Osteocyte (in vitro differentiated cells): ENCODE measurements at regions not wholly inside any gene's neighbourhood (a gene's known extent, or its start where the extent isn't known, plus 50 kb on each side); places are given as distances from the start of the nearest gene placed in this dataset.

Experiments used
- DNase-seq: peaks from one replicate; pipeline ENCODE4 v3.0.0; 2021; ENCODE audit warnings: mixed read lengths; ENCODE audit not compliant: unreplicated experiment; ENCODE audit errors: extremely low spot score
- H3K27ac Mint-ChIP-seq: one replicate; pipeline ENCODE4 v1.8.0; 2021; ENCODE audit warnings: mild to moderate bottlenecking, mixed read lengths; ENCODE audit not compliant: unreplicated experiment
- H3K27me3 Mint-ChIP-seq: one replicate; pipeline ENCODE4 v1.8.0; 2021; ENCODE audit warnings: mixed read lengths; ENCODE audit not compliant: unreplicated experiment
- H3K36me3 Mint-ChIP-seq: one replicate; pipeline ENCODE4 v1.8.0; 2021; ENCODE audit warnings: mixed read lengths; ENCODE audit not compliant: unreplicated experiment
- H3K4me1 Mint-ChIP-seq: one replicate; pipeline ENCODE4 v1.8.0; 2021; ENCODE audit warnings: mixed read lengths; ENCODE audit not compliant: unreplicated experiment
- H3K4me3 Mint-ChIP-seq: one replicate; pipeline ENCODE4 v1.8.0; 2021; ENCODE audit warnings: mild to moderate bottlenecking, moderate library complexity, mixed read lengths; ENCODE audit not compliant: unreplicated experiment
- H3K9me3 Mint-ChIP-seq: one replicate; pipeline ENCODE4 v1.8.0; 2021; ENCODE audit warnings: mixed read lengths; ENCODE audit not compliant: unreplicated experiment
- CTCF ChIP-seq: fragments of 200-600 bp; sonication (generic); IDR thresholded peaks from 2 replicates; pipeline ENCODE4 v1.5.0; 2021; ENCODE audit warnings: antibody characterized with exemption, mild to moderate bottlenecking, moderate library complexity

DNA sequence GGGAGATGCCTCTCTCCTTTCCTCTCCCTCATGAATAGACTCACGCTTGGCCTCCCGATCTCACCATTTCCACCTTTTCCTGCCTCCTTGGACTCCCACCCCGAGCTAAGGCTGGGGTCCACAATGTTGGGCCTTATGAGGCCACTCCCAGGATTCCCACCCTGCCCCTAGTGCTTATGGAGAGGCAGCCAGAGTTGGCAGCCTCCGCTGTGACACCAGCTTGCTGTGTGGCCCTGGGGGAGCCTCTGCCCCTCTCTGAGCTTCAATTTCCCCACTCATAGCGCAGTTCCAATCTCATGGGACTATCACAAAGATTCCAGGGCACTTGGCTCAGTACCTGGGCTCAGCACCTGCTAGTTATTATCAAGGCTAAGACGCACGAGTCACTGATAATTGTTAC is 118.7 kb upstream of the WNT4 start:
- Mint-ChIP-seq H3K9me3 (no peaks in the 10 kb centered on the region), H3K36me3 (no peaks in the 10 kb centered on the region), H3K27ac (no peak overlapping the region), H3K4me3 (no peak overlapping the region), H3K27me3 (peaks cover 8% of the 10 kb centered on the region), H3K4me1 (peaks cover 30% of the 10 kb centered on the region)
- no peak for TF ChIP-seq CTCF
- DNase-seq = no peak

DNA sequence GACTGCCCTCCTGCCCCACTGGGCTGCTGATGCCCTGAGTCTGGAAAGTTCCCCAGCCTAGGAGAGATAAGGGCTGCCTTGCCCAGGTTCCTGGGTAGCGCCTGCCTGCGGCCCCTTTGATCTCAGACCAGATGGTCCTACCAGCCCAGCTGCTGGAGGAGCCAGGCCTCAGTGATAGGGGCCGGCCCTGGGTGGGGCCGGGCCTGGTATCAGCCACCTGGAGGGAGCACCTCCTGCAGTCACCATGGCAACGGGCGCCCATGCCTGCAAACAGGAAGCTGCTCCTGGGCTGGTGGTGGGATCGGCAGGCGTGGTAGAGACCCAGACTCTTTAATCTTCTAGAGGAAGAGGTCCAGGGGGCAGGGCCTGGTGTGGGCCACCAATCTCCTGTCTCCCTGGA is 119.7 kb upstream of the WNT4 start:
- Mint-ChIP-seq H3K9me3 (no peaks in the 10 kb centered on the region), H3K27ac (no peak overlapping the region), H3K36me3 (no peaks in the 10 kb centered on the region), H3K4me1 (peaks cover 22% of the 10 kb centered on the region), H3K27me3 (peaks cover 8% of the 10 kb centered on the region), H3K4me3 (no peak overlapping the region)
- TF ChIP-seq CTCF = no peak
- DNase-seq = no peak

GRCh38 chr1:22263359-22263758 is 120.5 kb upstream of the WNT4 start:
- no peak overlapping the region for H3K27ac Mint-ChIP-seq
- DNase-seq = no peak
- peaks cover 12% of the 10 kb centered on the region for H3K27me3 Mint-ChIP-seq
- H3K36me3 Mint-ChIP-seq = no peaks in the 10 kb centered on the region
- peaks cover 22% of the 10 kb centered on the region for H3K4me1 Mint-ChIP-seq
- no peak overlapping the region for H3K4me3 Mint-ChIP-seq
- H3K9me3 Mint-ChIP-seq = no peaks in the 10 kb centered on the region
- TF ChIP-seq CTCF = no peak

- no peak for DNase-seq
- H3K9me3 Mint-ChIP-seq = no peaks in the 10 kb centered on the region
- no peaks in the 10 kb centered on the region for H3K36me3 Mint-ChIP-seq
- H3K4me3 Mint-ChIP-seq = no peak overlapping the region
- peaks cover 8% of the 10 kb centered on the region for H3K4me1 Mint-ChIP-seq
- no peak overlapping the region for H3K27ac Mint-ChIP-seq
- TF ChIP-seq CTCF = no peak
- peaks cover 15% of the 10 kb centered on the region for H3K27me3 Mint-ChIP-seq
Measured at GRCh38 chr1:22264464-22265341, 121.8 kb upstream of the WNT4 start.

- Mint-ChIP-seq H3K27me3 (peaks cover 13% of the 10 kb centered on the region), H3K27ac (no peak overlapping the region), H3K4me3 (no peak overlapping the region), H3K9me3 (no peaks in the 10 kb centered on the region), H3K4me1 (no peaks in the 10 kb centered on the region), H3K36me3 (no peaks in the 10 kb centered on the region)
- DNase-seq = no peak
- TF ChIP-seq CTCF = no peak
Measured at GRCh38 chr1:22266141-22266540, 123.2 kb upstream of the WNT4 start.
